ENCODE measurements at regions not wholly inside any gene's neighbourhood (a gene's known extent, or its start where the extent isn't known, plus 50 kb on each side); places are given as distances from the start of the nearest gene placed in this dataset.

- TF ChIP-seq CTCF (IDR thresholded peaks at IDR 0.05; ENCODE audit: poor library complexity, severe bottlenecking), result no peak
- TF ChIP-seq TAF1 (IDR thresholded peaks at IDR 0.05; ENCODE audit: low read depth), result no peak
Observed at GRCh38 chr6:155521719-155522118, 66.1 kb upstream of the NOX3 start.

Data from neural cell (in vitro differentiated cells).